ENCODE measurements at regions not wholly inside any gene's neighbourhood (a gene's known extent, or its start where the extent isn't known, plus 50 kb on each side); places are given as distances from the start of the nearest gene placed in this dataset.

DNA sequence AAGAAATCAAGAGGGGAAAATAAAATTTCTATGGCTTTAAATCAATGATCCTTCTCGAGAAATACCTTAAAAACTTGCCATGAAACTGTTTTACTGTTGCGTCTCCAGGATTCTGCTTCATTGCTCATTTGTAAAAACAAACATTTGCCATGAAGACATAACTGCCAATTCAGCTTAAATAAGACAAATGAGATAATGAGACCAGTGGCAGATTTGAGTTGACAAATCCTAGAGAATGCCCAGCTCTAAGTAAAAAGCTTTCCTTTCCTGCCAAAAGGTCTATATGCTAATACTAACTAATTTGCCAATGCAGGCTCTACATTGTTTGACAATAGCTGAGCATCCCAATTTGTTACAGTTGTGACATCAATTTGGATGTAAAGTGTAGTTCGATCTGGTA is 400.5 kb upstream of the PCDH9 start:
- Histone ChIP-seq H3K9me3 (ENCODE audit: low read length) (no peaks in the 10 kb centered on the region), H4K20me1 (ENCODE audit: low read length) (no peaks in the 10 kb centered on the region), H3K9ac (ENCODE audit: low read length) (no peak overlapping the region), H2AFZ (ENCODE audit: low read length) (no peak overlapping the region), H3F3A (ENCODE audit: low read length, unreplicated experiment) (no peaks in the 10 kb centered on the region), H3K79me2 (ENCODE audit: low read length) (no peaks in the 10 kb centered on the region), H3K4me2 (ENCODE audit: low read length) (no peak overlapping the region), H3K4me3 (ENCODE audit: low read length) (no peak overlapping the region), H3K36me3 (ENCODE audit: low read depth, low read length) (no peaks in the 10 kb centered on the region), H3K9me2 (replicated peaks; ENCODE audit: low read length) (no peaks in the 10 kb centered on the region), H3K27ac (ENCODE audit: low read length) (no peak overlapping the region), H3K27me3 (ENCODE audit: low read length) (no peaks in the 10 kb centered on the region), H3K4me1 (ENCODE audit: insufficient read depth, low read length) (no peaks in the 10 kb centered on the region)
- CTCF ChIA-PET: no interaction called here
- ATAC-seq (no peak), DNase-seq (no peak)
- TF ChIP-seq EZH2 (IDR thresholded peaks at IDR 0.05; ENCODE audit: low read length, unreplicated experiment) (no peak), EZH2phosphoT487 (IDR thresholded peaks at IDR 0.05; ENCODE audit: borderline replicate concordance, low read length) (no peak)
- TF ChIP-seq, protein P1, sequence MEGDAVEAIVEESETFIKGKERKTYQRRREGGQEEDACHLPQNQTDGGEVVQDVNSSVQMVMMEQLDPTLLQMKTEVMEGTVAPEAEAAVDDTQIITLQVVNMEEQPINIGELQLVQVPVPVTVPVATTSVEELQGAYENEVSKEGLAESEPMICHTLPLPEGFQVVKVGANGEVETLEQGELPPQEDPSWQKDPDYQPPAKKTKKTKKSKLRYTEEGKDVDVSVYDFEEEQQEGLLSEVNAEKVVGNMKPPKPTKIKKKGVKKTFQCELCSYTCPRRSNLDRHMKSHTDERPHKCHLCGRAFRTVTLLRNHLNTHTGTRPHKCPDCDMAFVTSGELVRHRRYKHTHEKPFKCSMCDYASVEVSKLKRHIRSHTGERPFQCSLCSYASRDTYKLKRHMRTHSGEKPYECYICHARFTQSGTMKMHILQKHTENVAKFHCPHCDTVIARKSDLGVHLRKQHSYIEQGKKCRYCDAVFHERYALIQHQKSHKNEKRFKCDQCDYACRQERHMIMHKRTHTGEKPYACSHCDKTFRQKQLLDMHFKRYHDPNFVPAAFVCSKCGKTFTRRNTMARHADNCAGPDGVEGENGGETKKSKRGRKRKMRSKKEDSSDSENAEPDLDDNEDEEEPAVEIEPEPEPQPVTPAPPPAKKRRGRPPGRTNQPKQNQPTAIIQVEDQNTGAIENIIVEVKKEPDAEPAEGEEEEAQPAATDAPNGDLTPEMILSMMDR (conservative IDR thresholded peaks at IDR 0.05; ENCODE audit: low read depth, low read length): no peak
- intact Hi-C loops (cut with micrococcal nuclease): no loop called here
- no TSS peak for BruUV-seq (replicated peaks)
- POLR2A ChIA-PET (ENCODE audit: unreplicated experiment): no interaction called here

DNA sequence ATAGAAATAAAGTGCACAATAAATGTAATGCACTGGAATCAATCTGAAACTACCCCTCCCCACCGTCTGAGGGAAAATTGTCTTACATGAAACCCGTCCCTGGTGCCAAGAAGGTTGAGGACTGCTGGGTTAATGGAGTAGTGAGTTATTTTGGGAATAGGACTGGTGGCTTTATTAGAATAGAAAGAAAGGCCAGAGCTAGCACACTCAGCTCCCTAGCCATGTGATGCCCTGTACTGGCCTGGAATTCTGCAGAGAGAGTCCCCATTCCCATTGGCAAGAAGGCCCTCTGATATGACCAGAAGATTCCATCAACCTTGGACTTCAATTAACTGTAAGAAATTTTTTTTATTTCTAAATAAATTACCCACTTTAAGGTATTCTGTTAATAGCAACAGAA is 393.5 kb upstream of the PCDH9 start:
- Histone ChIP-seq H3K9ac (ENCODE audit: low read length) (no peak overlapping the region), H3K36me3 (ENCODE audit: low read depth, low read length) (no peaks in the 10 kb centered on the region), H2AFZ (ENCODE audit: low read length) (no peak overlapping the region), H3K79me2 (ENCODE audit: low read length) (no peaks in the 10 kb centered on the region), H3K9me3 (ENCODE audit: low read length) (no peaks in the 10 kb centered on the region), H4K20me1 (ENCODE audit: low read length) (no peaks in the 10 kb centered on the region), H3K4me2 (ENCODE audit: low read length) (no peak overlapping the region), H3K27ac (ENCODE audit: low read length) (no peak overlapping the region), H3K9me2 (replicated peaks; ENCODE audit: low read length) (no peaks in the 10 kb centered on the region), H3F3A (ENCODE audit: low read length, unreplicated experiment) (no peaks in the 10 kb centered on the region), H3K4me3 (ENCODE audit: low read length) (no peak overlapping the region), H3K27me3 (ENCODE audit: low read length) (no peaks in the 10 kb centered on the region), H3K4me1 (ENCODE audit: insufficient read depth, low read length) (peaks cover 9% of the 10 kb centered on the region)
- ChIA-PET POLR2A (ENCODE audit: unreplicated experiment) (no interaction called here), CTCF (no interaction called here)
- no TSS peak for BruUV-seq (replicated peaks)
- DNase-seq (no peak), ATAC-seq (no peak)
- TF ChIP-seq EZH2phosphoT487 (IDR thresholded peaks at IDR 0.05; ENCODE audit: borderline replicate concordance, low read length) (no peak), EZH2 (IDR thresholded peaks at IDR 0.05; ENCODE audit: low read length, unreplicated experiment) (no peak)
- TF ChIP-seq, protein P1 (conservative IDR thresholded peaks at IDR 0.05; ENCODE audit: low read depth, low read length): no peak
- intact Hi-C loops (cut with micrococcal nuclease): no loop called here

DNA sequence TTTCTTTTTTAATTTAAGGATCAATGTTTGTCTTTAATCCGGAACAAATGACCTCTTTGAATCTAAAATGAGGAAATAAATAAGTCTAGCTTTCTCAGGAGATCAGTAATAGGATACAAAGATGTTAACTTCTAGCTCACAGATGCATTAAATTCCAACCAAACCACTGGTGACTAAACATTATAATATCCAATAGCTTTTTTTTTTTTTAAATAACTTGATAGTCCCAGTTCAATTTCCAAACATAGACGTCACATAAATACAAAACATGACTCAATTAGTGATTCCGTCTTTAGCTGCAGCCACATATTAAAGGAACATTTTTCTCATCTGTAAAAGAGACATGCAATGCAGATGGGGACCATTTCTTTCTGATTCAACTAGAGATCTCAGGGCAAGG is 390.5 kb upstream of the PCDH9 start:
- Histone ChIP-seq H3K9me3 (ENCODE audit: low read length) (no peaks in the 10 kb centered on the region), H3K4me3 (ENCODE audit: low read length) (no peak overlapping the region), H4K20me1 (ENCODE audit: low read length) (no peaks in the 10 kb centered on the region), H3K9ac (ENCODE audit: low read length) (no peak overlapping the region), H3K79me2 (ENCODE audit: low read length) (no peaks in the 10 kb centered on the region), H2AFZ (ENCODE audit: low read length) (no peak overlapping the region), H3F3A (ENCODE audit: low read length, unreplicated experiment) (no peaks in the 10 kb centered on the region), H3K4me2 (ENCODE audit: low read length) (no peak overlapping the region), H3K9me2 (replicated peaks; ENCODE audit: low read length) (no peaks in the 10 kb centered on the region), H3K27me3 (ENCODE audit: low read length) (no peaks in the 10 kb centered on the region), H3K27ac (ENCODE audit: low read length) (no peak overlapping the region), H3K4me1 (ENCODE audit: insufficient read depth, low read length) (peaks cover 9% of the 10 kb centered on the region), H3K36me3 (ENCODE audit: low read depth, low read length) (no peaks in the 10 kb centered on the region)
- DNase-seq (no peak), ATAC-seq (no peak)
- ChIA-PET CTCF (no interaction called here), POLR2A (ENCODE audit: unreplicated experiment) (no interaction called here)
- BruUV-seq (replicated peaks): no TSS peak
- TF ChIP-seq EZH2 (IDR thresholded peaks at IDR 0.05; ENCODE audit: low read length, unreplicated experiment) (no peak), EZH2phosphoT487 (IDR thresholded peaks at IDR 0.05; ENCODE audit: borderline replicate concordance, low read length) (no peak)
- TF ChIP-seq, protein P1 (conservative IDR thresholded peaks at IDR 0.05; ENCODE audit: low read depth, low read length): no peak
- intact Hi-C loops (cut with micrococcal nuclease): no loop called here

All from PC-3 (cell line).